ENCODE measurements at regions not wholly inside any gene's neighbourhood (a gene's known extent, or its start where the extent isn't known, plus 50 kb on each side); places are given as distances from the start of the nearest gene placed in this dataset.
"Not testable (repeated sequence)": the region's sequence is repeated elsewhere in the genome, so short reads cannot be mapped to it uniquely, and the experiment has no call there.

DNA sequence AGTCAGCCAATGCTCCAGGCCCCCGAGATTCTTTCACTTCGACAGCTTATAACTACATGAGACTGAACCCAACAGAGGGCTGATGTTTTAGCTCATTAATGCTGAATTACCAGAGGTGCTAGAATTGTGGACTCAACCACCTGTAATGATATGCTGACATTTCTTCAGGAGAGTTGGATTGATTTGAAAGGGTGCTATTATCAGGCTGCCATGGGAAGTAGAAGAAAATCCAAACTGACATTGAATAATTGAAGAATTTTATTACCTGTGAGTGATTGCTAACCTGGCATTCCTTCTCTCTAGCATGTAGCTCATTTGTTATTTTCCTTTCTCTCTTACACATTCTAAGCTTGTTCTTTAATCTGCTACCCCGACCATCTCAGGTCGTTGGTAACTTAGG lies 488.8 kb downstream of the PID1 start:
- Histone ChIP-seq H3K4me1 (ENCODE audit: control insufficient read depth, insufficient read depth, low read length) (no peaks in the 10 kb centered on the region), H3K27me3 (ENCODE audit: control insufficient read depth, insufficient read depth) (no peaks in the 10 kb centered on the region), H3K9me3 (ENCODE audit: control insufficient read depth, low read length) (no peaks in the 10 kb centered on the region), H3K4me3 (ENCODE audit: low read length) (no peak overlapping the region), H3K27ac (ENCODE audit: low read length) (no peak overlapping the region)
- no peak for ATAC-seq
- 76% methylated on average over 4 of the region's 4 CpGs for WGBS
- no peak for DNase-seq
- intact Hi-C loops (cut with DNase I) = no loop called here

DNA sequence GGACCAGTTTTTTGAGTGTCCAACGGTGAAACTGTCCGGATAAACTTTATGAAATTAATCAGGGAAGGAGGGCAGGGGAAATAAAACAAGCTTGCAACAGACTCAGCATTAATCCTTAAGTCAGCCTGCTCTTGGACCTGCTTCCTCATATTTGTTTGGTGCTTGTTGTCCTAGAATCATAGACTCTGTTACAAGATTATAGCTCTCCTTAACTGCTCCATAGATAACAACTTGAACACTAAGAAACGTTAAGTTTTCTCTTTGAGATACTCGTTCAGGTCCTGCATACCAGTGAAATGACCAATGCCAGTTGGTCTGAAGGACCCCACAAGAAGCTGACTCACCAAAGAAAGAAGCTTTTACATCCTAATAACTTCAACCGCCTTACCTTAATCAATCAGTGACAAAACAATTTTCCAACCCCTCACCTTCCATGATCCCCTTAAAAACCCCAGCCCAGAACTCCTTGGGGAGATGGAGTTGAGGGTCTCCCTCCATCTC lies 493.2 kb downstream of the PID1 start:
- no peaks in the 10 kb centered on the region for H3K27me3 ChIP-seq (ENCODE audit: control insufficient read depth, insufficient read depth)
- intact Hi-C loops (cut with DNase I) = no loop called here
- 51% methylated on average over 5 of the region's 5 CpGs for WGBS
- ATAC-seq (no peak), DNase-seq (no peak)
- H3K9me3 ChIP-seq (ENCODE audit: control insufficient read depth, low read length) = no peaks in the 10 kb centered on the region
- H3K4me1 ChIP-seq (ENCODE audit: control insufficient read depth, insufficient read depth, low read length) = no peaks in the 10 kb centered on the region
- H3K4me3 ChIP-seq (ENCODE audit: low read length) = no peak overlapping the region
- H3K27ac ChIP-seq (ENCODE audit: low read length) = no peak overlapping the region

DNA sequence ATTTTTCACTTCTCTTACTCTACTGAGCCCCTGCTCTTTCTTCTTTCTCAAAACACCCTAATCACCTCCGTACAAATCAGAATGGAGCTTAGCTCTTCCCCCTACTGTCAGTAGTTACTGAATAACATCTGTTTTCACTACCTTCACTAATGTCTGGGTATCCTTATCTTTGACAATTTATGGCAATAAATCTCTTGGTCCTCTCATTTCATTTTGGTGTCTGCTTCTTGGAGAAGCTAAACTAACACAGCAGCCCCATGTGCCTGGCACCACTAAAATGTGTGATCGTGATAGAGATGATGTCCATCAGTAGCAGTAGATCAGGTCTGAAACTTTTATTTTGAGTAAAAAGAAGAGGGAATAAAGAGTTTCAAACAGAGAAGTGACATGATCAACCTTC lies 496.5 kb downstream of the PID1 start:
- H3K4me3 ChIP-seq (ENCODE audit: low read length) = no peak overlapping the region
- ATAC-seq (no peak), DNase-seq (no peak)
- intact Hi-C loops (cut with DNase I) = no loop called here
- 71% methylated on average over 2 of the region's 2 CpGs for WGBS
- H3K27ac ChIP-seq (ENCODE audit: low read length) = no peak overlapping the region
- H3K27me3 ChIP-seq (ENCODE audit: control insufficient read depth, insufficient read depth) = no peaks in the 10 kb centered on the region
- H3K9me3 ChIP-seq (ENCODE audit: control insufficient read depth, low read length) = no peaks in the 10 kb centered on the region
- no peaks in the 10 kb centered on the region for H3K4me1 ChIP-seq (ENCODE audit: control insufficient read depth, insufficient read depth, low read length)

DNA sequence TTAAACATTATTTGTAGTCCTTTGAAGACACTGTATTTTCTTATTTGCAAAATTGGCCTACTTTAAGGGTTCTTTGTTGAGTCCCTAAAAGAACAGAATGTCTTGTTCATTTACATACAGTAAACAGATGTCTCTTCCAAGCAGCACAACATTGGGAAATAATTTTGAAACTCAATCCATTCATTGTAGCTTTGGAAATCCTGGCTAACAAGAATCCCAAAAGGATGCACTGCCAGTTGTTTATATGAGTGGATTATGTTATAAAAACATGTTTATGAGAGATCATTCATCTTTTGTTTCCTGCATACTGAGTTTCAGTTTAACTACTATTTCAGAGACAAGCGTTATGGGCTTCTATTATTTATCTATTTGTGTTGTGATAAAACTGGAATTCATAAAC lies 499.3 kb downstream of the PID1 start:
- Histone ChIP-seq H3K27ac (ENCODE audit: low read length) (no peak overlapping the region), H3K27me3 (ENCODE audit: control insufficient read depth, insufficient read depth) (no peaks in the 10 kb centered on the region), H3K4me3 (ENCODE audit: low read length) (no peak overlapping the region), H3K4me1 (ENCODE audit: control insufficient read depth, insufficient read depth, low read length) (no peaks in the 10 kb centered on the region), H3K9me3 (ENCODE audit: control insufficient read depth, low read length) (no peaks in the 10 kb centered on the region)
- no peak for DNase-seq
- peak; percentile 28 to 74 for ATAC-seq
- intact Hi-C loops (cut with DNase I) = no loop called here
- 54% methylated on average over 1 of the region's 1 CpG for WGBS

DNA sequence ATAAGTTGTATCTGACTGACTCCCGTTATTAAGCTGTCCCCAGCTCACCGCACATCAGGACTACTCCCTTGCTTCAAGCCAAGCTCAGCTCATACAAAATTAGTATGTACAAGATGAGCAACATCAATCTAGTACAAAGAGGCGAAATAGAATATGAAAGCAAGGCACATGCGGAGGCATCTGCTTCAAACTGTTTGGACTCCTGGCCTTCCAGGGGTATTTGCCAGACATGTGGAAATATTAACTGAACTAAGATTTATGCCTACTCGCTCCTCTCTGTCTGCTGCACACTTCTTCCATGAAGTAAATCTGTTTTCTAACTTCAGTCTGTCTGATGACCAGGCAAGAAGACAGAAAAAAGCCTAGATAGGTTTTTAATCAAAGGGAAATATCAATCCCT lies 499.8 kb downstream of the PID1 start:
- ATAC-seq = peak in 1 of 2 donors; percentile 46
- H3K27ac ChIP-seq (ENCODE audit: low read length) = peak overlapping the region; percentile 94

DNA sequence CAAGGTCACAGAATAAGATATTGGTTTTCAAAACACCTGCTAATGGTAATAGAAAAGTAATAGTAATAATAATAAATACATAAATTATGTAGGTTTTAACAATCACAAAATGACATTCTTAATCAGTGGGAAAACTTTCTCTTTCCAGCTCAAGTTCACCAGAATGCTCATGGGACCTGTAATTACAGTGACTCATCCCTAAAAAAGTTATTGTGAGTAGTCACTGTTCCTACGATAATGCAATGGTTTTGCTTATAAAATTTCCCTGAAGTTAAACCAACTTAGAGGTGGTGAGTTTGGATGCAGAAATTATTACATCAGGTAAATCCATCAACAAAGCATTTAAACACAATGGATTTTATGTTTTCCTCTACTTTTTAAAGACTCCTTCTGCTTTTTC lies 502.3 kb downstream of the PID1 start:
- no peak overlapping the region for H3K27ac ChIP-seq (ENCODE audit: low read length)
- intact Hi-C loops (cut with DNase I) = no loop called here

More for the DNA sequence above, 499.8 kb downstream of the PID1 start:
- Histone ChIP-seq H3K27me3 (ENCODE audit: control insufficient read depth, insufficient read depth) (no peaks in the 10 kb centered on the region), H3K9me3 (ENCODE audit: control insufficient read depth, low read length) (no peaks in the 10 kb centered on the region), H3K4me3 (ENCODE audit: low read length) (no peak overlapping the region), H3K4me1 (ENCODE audit: control insufficient read depth, insufficient read depth, low read length) (no peaks in the 10 kb centered on the region)
- intact Hi-C loops (cut with DNase I) = no loop called here
- DNase-seq = peak in 1 of 3 donors; percentile 19
- 78% methylated on average over 5 of the region's 5 CpGs for WGBS

DNA sequence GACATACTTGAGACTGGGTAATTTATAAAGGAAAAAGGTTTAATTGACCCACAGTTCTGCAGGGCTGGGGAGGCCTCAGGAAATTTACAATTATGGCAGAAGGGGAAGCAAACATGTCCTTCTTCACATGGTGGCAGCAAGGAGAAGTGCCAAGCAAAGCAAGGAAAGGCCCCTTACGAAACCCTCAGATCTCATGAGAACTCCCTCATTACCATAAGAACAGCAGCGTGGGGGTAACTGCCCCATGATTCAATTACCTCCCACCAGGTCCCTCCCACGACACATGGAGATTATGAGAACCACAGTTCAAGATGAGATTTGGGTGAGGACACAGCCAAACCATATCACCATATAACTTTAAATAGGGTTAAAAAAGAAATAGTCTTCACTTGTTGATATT lies 502.9 kb downstream of the PID1 start:
- H3K27ac ChIP-seq (ENCODE audit: low read length); DNase-seq; H3K4me1 ChIP-seq (ENCODE audit: control insufficient read depth, insufficient read depth, low read length); H3K27me3 ChIP-seq (ENCODE audit: control insufficient read depth, insufficient read depth); ATAC-seq; H3K9me3 ChIP-seq (ENCODE audit: control insufficient read depth, low read length); H3K4me3 ChIP-seq (ENCODE audit: low read length); intact Hi-C loops (cut with DNase I): not testable (repeated sequence)
- WGBS = 59% methylated on average over 3 of the region's 3 CpGs

More for the DNA sequence above, 502.3 kb downstream of the PID1 start:
- H3K4me1 ChIP-seq (ENCODE audit: control insufficient read depth, insufficient read depth, low read length) = no peaks in the 10 kb centered on the region
- DNase-seq (no peak), ATAC-seq (peak; percentile 37 to 44)
- no peaks in the 10 kb centered on the region for H3K27me3 ChIP-seq (ENCODE audit: control insufficient read depth, insufficient read depth)
- no peak overlapping the region for H3K4me3 ChIP-seq (ENCODE audit: low read length)
- WGBS = 51% methylated on average over 1 of the region's 1 CpG
- no peaks in the 10 kb centered on the region for H3K9me3 ChIP-seq (ENCODE audit: control insufficient read depth, low read length)

DNA sequence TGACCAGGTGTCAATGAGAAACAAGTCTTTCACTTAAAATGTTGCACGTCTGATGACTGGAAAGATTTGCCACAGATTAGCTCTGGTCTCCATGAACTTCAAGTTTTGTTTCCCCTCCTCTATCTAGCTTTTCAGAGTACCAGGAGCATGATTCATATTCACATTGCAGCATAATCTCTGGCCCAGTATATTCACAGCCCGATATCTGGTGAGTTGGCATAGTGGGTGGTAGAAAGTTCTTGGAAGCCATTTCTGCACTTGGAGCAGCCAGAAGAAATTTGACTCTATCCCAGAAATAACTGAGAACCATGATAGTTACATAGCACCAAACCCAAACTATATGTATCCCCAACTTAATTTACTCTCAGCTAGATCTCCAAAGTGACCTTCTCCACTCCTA lies 503.9 kb downstream of the PID1 start:
- H3K27ac ChIP-seq (ENCODE audit: low read length) = no peak overlapping the region
- intact Hi-C loops (cut with DNase I) = no loop called here
- 39% methylated on average over 2 of the region's 2 CpGs for WGBS
- no peaks in the 10 kb centered on the region for H3K9me3 ChIP-seq (ENCODE audit: control insufficient read depth, low read length)
- peak; percentile 73 to 77 for ATAC-seq
- peaks cover 2% of the 10 kb centered on the region for H3K4me1 ChIP-seq (ENCODE audit: control insufficient read depth, insufficient read depth, low read length)
- no peak overlapping the region for H3K4me3 ChIP-seq (ENCODE audit: low read length)
- H3K27me3 ChIP-seq (ENCODE audit: control insufficient read depth, insufficient read depth) = no peaks in the 10 kb centered on the region
- no peak for DNase-seq

DNA sequence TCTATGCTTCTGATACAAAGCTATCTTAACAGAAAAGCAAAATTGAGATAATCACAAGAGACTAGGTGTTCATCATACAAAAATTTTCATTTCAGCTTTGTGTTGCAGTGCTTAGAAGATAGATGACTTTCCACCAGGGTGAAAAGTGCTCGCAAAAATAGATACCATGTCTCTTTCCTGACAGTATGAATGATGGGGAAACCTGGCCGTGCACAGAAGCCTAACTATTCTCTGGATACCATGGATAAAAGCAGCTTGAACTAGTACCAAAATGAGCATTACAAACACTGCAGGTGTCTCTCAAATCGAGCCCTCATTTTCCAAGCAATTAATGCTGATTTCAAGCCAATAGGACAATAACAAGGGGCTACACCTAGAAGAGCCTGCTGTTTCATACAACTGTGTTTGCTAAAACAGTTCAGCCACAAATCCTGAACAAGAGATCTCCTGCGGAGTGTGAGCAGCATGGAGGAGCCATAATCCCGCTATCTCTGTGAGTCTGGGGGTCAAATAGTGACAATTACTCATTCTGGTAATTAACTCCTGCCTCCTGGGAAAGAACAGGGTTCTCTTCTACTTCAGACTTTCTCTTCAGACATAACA lies 507.6 kb downstream of the PID1 start:
- H3K27ac ChIP-seq (ENCODE audit: low read length) = no peak overlapping the region
- no peaks in the 10 kb centered on the region for H3K9me3 ChIP-seq (ENCODE audit: control insufficient read depth, low read length)
- H3K4me1 ChIP-seq (ENCODE audit: control insufficient read depth, insufficient read depth, low read length) = peaks cover 2% of the 10 kb centered on the region
- WGBS = 64% methylated on average over 5 of the region's 5 CpGs
- DNase-seq = no peak
- H3K4me3 ChIP-seq (ENCODE audit: low read length) = no peak overlapping the region
- no peaks in the 10 kb centered on the region for H3K27me3 ChIP-seq (ENCODE audit: control insufficient read depth, insufficient read depth)
- intact Hi-C loops (cut with DNase I) = no loop called here
- ATAC-seq = no peak

DNA sequence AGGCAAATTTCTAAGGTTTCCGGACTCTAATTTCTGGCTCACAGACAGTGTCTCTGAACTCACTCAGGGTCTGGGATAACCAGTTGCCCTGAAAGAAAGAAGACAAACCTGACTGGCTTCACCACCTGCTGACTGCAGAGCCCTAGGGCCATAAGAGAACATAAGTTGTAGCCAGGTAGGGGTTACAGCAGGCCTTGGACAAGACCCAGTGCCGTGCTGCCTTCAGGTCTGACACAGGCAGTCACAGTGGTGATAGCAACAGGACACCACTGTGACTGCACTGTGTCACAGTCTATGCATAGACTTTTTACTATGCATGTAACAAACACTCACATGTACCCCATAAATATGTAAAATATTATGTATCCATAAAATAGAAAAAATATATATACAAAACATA lies 508.5 kb downstream of the PID1 start:
- H3K27me3 ChIP-seq (ENCODE audit: control insufficient read depth, insufficient read depth) = no peaks in the 10 kb centered on the region
- 69% methylated on average over 2 of the region's 2 CpGs for WGBS
- peak in 1 of 2 donors; percentile 45 for ATAC-seq
- H3K27ac ChIP-seq (ENCODE audit: low read length) = no peak overlapping the region
- no peak overlapping the region for H3K4me3 ChIP-seq (ENCODE audit: low read length)
- intact Hi-C loops (cut with DNase I) = no loop called here
- DNase-seq = no peak
- peaks cover 2% of the 10 kb centered on the region for H3K4me1 ChIP-seq (ENCODE audit: control insufficient read depth, insufficient read depth, low read length)
- no peaks in the 10 kb centered on the region for H3K9me3 ChIP-seq (ENCODE audit: control insufficient read depth, low read length)

DNA sequence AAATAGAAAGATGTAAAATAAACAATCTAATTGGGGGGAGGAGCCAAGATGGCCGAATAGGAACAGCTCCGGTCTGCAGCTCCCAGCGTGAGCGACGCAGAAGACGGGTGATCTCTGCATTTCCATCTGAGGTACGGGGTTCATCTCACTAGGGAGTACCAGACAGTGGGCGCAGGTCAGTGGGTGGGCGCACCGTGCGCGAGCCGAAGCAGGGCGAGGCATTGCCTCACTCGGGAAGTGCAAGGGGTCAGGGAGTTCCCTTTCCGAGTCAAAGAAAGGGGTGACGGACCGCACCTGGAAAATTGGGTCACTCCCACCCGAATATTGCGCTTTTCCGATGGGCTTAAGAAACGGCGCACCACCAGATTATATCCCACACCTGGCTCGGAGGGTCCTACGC lies 515.4 kb downstream of the PID1 start:
- DNase-seq; intact Hi-C loops (cut with DNase I); H3K27me3 ChIP-seq (ENCODE audit: control insufficient read depth, insufficient read depth); H3K27ac ChIP-seq (ENCODE audit: low read length); H3K4me3 ChIP-seq (ENCODE audit: low read length); H3K4me1 ChIP-seq (ENCODE audit: control insufficient read depth, insufficient read depth, low read length); ATAC-seq; H3K9me3 ChIP-seq (ENCODE audit: control insufficient read depth, low read length): not testable (repeated sequence)
- 95% methylated on average over 25 of the region's 25 CpGs for WGBS

DNA sequence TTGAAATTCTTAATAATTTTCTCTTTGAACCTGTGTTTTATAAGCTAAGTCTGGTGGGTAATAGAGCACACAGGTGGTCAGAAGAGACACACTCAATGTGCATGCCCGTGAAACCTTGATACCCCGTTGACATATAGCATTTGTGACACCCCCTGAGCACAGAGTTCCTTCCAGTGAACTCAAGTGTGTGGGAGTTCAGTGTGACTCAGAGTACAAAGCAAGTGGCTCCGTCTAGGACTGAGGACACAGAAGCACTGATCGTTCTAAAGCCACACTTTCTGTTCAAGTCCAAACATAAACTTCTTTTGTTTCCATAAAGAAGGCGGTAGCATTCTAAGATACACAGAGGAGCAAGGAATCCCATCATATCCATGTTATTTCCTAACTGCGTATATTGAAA lies 523.6 kb downstream of the PID1 start:
- intact Hi-C loops (cut with DNase I) = no loop called here
- peak in 1 of 2 donors; percentile 36 for ATAC-seq

More for the DNA sequence above, 523.6 kb downstream of the PID1 start:
- Histone ChIP-seq H3K27ac (ENCODE audit: low read length) (no peak overlapping the region), H3K4me1 (ENCODE audit: control insufficient read depth, insufficient read depth, low read length) (no peaks in the 10 kb centered on the region), H3K27me3 (ENCODE audit: control insufficient read depth, insufficient read depth) (no peaks in the 10 kb centered on the region), H3K4me3 (ENCODE audit: low read length) (no peak overlapping the region), H3K9me3 (ENCODE audit: control insufficient read depth, low read length) (no peaks in the 10 kb centered on the region)
- DNase-seq = no peak
- 52% methylated on average over 6 of the region's 6 CpGs for WGBS

Measured in right cardiac atrium (tissue), 5 donors.